NOMO-1 treated with DMSO at 0.1 percent for 48 hours (cell line): ENCODE measurements at regions not wholly inside any gene's neighbourhood (a gene's known extent, or its start where the extent isn't known, plus 50 kb on each side); places are given as distances from the start of the nearest gene placed in this dataset.

Experiments used
- DNase-seq: peaks from one replicate; lab custom pipeline; 2025; ENCODE audit not compliant: unreplicated experiment; lab: John Stamatoyannopoulos, UW

- DNase-seq = no peak
These were observed 190.2 kb upstream of the MPHOSPH6 start for GRCh38 chr16:82360024-82360783.

GRCh38 chr16:82358606-82359221, 188.7 kb upstream of the MPHOSPH6 start:
- DNase-seq = no peak

GRCh38 chr16:82358161-82358560, 188.1 kb upstream of the MPHOSPH6 start:
- DNase-seq = no peak

GRCh38 chr16:82357237-82357636, 187.2 kb upstream of the MPHOSPH6 start:
- no peak for DNase-seq

GRCh38 chr16:82350560-82350959, 180.5 kb upstream of the MPHOSPH6 start:
- no peak for DNase-seq

- DNase-seq = no peak
These were observed 175.3 kb upstream of the MPHOSPH6 start for GRCh38 chr16:82345318-82345717.

GRCh38 chr16:82344157-82344556, 174.1 kb upstream of the MPHOSPH6 start:
- peak; percentile 3 for DNase-seq

- DNase-seq = no peak
These were observed 171.2 kb upstream of the MPHOSPH6 start for GRCh38 chr16:82341146-82341669.

GRCh38 chr16:82340531-82340930, 170.5 kb upstream of the MPHOSPH6 start:
- no peak for DNase-seq

GRCh38 chr16:82337355-82337754, 167.3 kb upstream of the MPHOSPH6 start:
- no peak for DNase-seq

- no peak for DNase-seq
These were observed 162.1 kb upstream of the MPHOSPH6 start for GRCh38 chr16:82331974-82332750.

- DNase-seq = peak; percentile 87
These were observed 161.4 kb upstream of the MPHOSPH6 start for GRCh38 chr16:82331397-82331796.

- DNase-seq = no peak
These were observed 159.6 kb upstream of the MPHOSPH6 start for GRCh38 chr16:82329504-82330192.

- DNase-seq = no peak
These were observed 159.0 kb upstream of the MPHOSPH6 start for GRCh38 chr16:82328881-82329469.

- DNase-seq = no peak
These were observed 153.1 kb upstream of the MPHOSPH6 start for GRCh38 chr16:82323171-82323570.

GRCh38 chr16:82322177-82322576, 152.2 kb upstream of the MPHOSPH6 start:
- DNase-seq = no peak

- DNase-seq = no peak
These were observed 149.0 kb upstream of the MPHOSPH6 start for GRCh38 chr16:82319038-82319437.

GRCh38 chr16:82317411-82318167, 147.6 kb upstream of the MPHOSPH6 start:
- no peak for DNase-seq

GRCh38 chr16:82313754-82314153, 143.7 kb upstream of the MPHOSPH6 start:
- no peak for DNase-seq

GRCh38 chr16:82311528-82311927, 141.5 kb upstream of the MPHOSPH6 start:
- DNase-seq = no peak
